ENCODE measurements at regions not wholly inside any gene's neighbourhood (a gene's known extent, or its start where the extent isn't known, plus 50 kb on each side); places are given as distances from the start of the nearest gene placed in this dataset.
"Not testable (repeated sequence)": the region's sequence is repeated elsewhere in the genome, so short reads cannot be mapped to it uniquely, and the experiment has no call there.

DNA sequence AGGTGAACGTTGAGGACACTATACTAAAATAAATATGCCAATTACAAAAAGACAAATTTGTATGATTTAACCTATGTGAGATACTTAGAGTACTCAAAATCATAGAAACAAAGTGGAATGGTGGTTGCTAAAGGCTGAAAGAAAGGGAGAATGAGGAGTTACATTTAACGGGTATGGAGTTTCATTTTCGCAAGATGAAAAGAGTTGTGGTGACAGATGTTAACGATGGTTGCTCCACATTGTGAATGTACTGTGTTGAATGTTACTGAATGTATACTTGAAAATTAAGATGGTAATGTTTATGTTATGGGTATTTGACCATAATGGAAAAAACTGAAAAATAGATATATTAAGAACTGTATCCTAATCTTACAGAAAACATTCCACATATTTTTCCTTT is 51.3 kb upstream of the MOCS2 start:
- no peak for DNase-seq

DNA sequence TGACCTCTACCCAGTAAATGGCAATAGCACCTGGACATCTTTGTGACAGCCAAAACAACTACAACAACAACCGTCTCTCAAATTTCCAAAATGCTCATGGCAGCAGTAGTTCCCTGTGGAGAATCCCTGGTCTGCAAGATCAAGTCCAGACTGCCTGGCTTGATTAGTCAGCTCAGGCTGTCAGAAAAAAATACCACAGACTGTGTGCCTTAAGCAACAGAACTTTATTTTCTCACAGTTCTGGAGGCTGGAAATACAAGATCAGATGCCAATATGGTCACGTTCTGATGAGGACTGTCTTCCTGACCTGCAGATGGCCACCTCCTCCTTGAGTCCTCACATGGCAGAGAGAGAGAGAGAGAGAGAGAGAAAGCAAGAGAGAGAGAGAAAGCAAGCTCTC is 52.3 kb upstream of the MOCS2 start:
- DNase-seq = no peak

DNA sequence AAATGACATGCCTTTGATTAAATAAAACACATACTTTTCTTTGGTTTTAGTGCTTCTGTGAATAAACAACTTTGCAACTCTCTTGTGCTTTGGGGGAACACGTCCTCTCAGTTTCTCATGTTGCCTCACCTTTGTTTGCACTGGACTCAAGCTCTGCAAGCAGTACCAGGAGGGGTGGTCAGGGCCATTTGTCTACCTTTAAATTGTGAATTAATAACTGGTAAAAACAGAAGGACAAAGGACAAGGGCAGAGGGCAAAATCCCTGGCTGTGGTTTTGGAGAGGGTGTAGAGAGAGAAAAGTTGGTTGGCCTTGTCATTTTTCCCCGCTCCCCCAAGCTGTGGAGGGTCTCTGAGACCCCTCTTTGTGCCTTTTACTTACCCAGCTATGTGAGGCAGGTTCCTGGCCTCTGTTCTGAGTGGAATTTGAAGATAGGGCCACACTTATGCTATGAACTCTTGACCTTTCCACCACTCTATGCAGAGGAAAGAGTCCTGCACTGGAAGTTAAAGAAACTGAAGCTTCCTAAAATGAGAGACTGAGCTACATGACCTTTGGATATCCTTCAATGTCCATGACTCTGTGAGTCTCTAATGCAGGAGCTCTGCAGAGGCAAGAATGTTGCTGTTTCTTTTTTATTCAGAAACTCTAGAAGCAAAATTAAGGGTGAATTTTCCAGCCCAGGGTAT is 55.1 kb upstream of the MOCS2 start:
- no peak for DNase-seq

DNA sequence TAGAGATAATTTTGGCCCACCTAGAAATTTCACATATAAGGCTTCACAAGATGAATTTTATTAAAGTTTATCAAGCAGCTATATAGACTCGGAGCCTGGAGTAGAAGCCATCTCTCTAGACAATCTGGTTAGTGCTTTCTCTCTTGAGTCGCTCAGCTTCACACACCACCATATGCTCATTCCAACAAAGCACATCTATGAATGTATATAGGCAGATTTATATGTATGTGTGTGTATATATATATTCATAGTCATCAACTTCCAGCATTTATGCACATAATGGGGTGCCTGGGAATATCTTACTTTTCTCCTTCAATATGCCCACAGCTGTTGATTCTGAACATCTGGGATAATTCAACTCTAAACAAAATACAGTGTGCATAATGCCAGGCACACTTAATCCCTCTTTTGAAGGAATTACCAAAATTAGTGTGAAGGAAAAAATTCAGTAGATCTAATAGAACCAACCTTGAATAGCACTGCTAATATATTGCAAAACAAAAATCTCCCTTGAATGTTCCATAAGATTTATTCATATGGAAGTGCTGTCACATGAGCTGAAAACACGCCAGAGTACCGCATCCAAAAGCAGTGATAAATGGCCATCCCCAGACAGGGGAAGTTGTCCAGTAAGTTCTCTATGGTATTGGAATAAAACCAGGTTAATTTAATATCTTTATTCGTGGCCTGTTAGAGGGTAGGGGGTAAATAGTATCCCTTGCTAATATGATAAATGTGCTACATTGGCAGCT is 56.0 kb upstream of the MOCS2 start:
- DNase-seq = no peak

DNA sequence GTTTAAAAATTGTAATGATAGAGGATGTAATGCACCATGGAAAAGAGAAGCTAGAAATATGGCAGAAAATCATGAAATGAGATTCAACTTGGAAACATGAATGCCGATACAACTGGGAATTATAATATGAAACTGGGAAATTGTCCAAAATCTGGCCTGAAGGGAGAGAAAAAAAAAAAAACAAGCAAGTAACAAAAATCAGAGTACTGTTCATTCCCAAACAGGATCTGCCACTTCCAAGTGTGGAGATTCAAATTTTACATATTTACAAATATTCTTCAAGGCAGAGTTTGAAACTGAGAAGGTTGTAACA is 56.6 kb upstream of the MOCS2 start:
- no peak for DNase-seq

DNA sequence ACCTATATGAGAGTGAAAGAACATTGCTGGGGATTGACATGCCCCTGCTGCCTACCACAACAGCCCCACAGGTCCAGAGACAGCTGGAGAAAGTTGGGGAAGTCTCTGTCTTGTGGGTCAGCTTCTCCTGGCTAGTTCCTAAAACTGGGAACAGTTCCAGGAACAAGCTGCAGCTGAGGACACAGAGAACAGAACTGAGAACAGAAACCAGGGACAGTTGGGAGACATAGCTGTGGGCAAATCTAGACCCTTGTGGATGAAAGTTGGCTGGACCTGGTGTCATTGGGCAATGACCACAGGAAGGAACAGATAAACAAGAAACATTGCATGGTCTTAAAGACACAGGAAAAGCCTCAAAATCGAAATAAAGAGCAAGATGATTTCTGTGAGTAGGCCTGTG is 58.3 kb upstream of the MOCS2 start:
- DNase-seq = no peak

DNA sequence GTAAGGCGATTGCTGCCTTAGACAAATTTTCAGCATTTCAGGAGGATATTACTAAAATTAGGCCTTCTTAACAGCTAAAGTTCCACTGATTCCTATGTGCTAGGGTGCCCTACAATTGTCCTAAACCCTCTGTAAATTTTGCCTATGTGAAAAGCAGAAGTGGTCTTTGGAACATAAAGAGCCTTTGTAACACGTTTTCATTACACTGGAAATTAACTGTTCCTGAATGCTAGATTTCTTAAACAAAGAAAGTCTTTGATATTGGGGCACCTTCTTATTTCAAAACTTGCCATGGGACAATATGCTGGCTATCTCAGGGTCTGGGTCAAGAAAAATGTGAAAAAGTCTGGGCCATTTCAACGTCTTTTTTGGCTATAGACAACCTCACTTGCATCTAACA is 60.4 kb upstream of the MOCS2 start:
- DNase-seq = no peak

DNA sequence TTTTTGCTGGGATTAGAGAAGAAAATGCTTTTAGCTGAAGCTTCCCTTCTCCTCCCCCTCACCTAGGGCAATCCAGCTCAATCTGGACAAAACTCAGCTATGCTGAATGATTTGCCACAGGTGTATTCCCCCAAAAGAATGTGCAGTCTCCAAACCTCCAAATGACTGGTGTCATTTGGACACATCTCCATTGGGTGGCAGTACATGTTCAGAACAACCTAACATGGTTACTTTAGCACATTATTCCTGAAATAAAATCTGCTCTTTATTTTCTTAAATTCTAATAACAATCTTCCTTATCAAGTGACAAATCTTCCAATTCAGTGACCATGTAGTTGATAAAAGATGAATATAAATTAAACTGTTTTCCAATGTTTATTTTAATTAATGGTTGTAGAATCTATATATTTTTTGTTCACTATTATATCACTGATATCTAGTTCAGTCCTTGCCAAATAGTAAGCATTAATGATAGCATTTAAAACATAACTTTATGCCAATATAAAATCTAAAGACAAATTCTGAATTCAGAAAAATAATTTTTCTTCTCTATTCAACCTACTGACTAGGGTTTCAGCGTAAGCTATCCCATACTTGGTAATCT is 61.3 kb upstream of the MOCS2 start:
- no peak for DNase-seq

DNA sequence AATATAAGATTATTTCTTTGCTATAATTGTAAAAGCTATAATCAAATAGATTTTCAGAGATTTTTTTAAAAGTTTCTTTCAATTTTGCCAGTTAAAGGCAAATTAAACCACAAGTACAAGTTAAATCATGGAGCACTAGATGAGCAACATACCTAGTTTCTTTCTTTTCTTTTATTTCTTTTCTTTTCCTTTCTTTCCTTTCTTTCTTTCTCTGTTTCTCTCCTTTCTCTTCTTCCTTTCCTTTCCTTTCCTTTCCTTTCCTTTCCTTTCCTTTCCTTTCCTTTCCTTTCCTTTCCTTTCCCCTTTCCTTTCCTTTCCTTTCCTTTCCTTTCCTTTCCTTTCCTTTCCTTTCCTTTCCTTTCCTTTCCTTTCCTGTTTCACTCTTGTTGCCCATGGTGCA is 62.5 kb upstream of the MOCS2 start:
- DNase-seq = not testable (repeated sequence)

DNA sequence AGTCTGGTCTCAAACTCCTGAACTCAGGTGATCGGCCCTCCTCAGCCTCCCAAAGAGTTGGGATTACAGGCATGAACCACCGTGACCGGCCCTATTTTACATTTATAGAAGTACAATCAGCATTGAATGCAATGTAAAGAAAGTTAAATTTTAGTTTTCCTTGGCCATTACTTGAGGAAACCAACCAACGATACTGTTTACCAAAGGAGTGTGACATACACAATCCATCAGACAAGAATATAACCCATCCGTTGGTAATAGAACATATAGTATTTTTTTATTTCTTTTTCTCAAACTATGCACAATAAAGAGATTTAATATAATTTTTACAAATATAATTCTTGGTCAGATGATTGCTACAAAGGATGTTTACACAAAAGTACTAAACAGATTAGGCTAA is 63.1 kb upstream of the MOCS2 start:
- DNase-seq = no peak

DNA sequence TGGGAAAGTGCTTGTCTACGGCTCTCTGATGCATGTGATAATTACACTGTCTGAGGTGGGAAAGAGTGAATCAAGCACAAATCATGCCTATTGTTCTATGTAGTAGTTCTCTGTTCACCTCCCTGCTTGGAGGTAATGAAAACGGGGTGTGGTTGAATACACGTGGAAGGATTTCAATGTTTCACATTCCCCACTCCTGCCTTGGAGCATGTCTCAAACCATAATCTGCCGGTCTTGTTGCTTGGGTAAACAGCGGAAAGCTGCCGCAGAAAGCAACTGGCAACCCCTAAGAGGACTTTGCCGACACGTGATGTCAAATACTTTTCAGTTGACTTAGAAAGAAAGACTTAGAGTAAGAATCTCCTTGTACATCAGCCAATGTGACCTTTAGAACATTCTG is 63.5 kb upstream of the MOCS2 start:
- no peak for DNase-seq

DNA sequence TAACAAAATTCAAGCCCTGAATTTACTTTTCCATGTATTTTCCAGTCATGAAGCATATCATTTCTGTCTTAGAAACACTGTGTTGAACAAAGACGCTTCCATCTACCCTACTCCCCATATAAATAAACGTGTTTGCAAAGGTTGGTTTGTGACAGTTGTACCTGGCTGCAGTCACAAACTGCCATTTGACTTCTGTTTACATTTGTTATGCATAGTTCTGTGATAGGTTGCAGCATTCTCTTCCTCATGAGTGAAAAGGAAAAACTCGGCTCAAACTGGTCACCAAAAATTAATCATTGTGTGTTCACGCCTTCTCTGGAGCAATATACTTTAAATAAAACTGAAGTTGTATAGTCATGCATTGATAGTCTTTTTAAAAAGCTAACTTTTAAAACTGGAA is 69.3 kb upstream of the MOCS2 start:
- no peak for DNase-seq

DNA sequence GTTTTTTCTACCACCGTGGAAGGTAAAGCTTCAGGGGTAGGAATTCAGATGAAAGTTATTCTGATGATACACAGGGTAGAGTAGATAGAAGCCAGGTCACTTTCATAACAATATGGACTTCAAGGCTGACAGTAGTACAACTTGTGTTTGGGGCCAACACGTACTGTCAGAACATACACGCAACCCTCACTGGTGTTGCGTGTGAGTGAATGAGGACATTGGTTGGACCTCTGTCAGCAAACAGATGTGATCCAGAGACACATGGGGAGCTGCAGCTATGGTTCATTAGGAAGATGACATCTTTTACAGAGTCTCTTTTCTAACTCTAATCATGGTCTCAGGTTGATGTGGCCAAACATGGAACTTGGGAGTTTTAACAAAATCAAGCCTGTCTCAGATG is 70.1 kb upstream of the MOCS2 start:
- DNase-seq = no peak

DNA sequence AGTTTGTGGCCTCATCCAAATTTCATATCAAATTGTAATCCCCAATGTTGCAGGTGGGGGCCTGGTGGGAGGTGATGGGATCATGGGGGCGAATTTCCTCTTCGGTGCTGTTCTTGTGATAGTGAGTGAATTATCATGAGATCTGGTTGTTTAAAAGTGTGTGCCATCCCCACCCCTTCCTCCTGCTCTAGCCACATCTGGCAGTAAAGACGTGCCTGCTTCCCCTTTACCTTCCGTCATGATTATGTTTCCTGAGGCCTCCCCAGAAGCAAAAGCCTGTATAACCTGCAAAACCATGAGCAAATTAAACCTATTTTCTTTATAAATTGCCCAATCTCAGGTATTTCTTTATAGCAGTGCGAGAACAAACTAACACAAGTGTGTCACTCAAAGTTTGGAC is 71.0 kb upstream of the MOCS2 start:
- DNase-seq = no peak

DNA sequence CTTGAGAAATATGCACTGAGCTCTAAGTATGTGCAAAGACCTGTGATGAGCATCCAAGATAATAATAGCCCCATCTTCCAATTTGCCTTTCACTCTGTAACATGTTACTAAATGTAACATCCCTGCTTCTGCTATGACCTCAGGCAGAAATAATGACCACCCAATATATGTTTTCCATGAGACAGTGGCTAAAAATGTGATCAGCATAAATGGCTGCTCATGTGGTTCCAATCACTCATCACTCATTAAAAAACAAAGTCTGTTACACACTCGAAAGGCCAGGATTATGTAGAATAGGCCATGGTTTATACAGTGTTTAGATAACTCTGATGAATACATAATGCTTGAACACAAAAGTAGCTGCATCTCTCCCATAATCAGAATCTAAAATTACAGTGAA is 71.4 kb upstream of the MOCS2 start:
- DNase-seq = no peak

DNA sequence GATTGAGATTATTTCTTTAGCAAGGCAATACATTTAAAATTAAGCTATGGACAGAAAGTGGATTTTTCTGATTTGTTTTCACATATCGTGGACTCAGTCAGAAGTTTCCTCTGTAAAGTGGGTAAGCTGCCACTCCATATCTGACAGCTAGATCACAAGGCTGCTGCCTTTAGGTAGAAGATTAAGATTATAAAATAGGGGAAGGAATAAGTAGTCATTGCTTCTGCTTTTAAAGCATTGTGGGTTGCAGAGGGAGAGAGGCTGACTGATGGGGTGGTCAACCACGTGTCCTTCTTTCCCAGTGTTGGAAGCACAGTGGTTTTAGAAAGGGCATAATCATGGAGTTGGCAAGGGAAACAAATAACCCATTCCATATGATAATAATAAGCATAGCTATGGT is 74.3 kb upstream of the MOCS2 start:
- no peak for DNase-seq

DNA sequence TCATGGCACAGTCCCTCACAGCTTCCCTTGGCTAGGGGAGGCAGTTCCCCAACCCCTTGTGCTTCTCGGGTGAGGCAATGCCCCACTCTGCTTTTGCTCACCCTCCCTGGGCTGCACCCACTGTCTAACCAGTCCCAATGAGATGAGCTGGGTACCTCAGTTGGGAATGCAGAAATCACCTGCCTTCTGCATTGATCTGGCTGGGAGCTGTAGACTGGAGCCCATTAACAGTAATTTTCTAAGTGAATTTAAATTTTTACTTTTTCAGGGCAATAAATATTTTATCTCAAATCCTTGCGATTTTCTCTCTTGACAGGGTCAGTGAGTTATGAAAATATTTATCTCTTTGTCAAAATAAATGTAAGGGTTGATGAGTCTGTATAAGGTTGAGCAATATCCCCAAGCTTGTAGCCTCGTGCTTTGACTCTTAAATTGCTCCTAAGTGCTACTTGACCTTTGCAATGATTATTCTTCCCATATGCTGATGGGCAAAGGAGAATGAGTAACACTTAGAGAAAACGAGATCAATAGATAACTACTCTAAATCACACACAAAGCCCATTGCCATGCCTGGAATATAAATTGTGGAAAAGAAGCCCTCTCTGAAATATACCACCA is 82.1 kb upstream of the MOCS2 start:
- DNase-seq = no peak

DNA sequence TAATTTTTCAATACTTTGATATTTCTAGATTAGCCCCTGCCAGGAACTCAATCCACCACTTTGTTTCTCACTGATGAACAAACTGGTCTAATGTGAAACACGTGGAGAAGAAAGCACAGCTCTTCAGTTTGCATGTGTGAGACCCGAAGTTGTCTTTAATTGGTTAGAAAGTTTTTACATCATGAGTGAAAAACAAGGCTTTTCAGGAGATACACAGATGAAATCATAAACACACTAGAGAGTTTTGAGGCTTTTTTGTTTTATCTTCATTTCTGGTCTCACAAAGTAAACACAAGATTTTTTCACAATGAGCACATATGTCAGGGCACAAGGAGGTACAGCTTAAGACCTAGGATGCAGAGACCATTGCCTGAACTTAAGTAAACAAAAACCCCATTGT is 84.5 kb upstream of the MOCS2 start:
- no peak for DNase-seq

DNA sequence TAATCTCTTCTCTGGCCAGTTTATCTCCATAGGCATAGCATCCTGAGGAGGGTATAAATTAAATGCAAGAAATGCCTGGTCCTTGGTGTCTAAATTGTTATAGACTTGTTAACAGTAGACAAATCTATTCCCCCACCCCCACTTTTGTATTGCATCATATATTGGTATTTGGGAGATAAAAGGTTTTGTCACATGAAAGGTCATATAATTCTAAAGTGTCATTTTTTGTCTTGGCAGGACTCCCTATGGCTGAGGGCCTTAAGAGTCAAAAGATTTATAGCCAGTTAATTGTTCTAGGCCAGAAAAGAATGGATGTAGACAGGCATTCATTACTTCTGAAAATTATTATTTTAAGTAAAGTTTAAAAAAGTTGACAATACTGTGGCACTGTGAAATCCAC is 90.3 kb upstream of the MOCS2 start:
- no peak for DNase-seq

DNA sequence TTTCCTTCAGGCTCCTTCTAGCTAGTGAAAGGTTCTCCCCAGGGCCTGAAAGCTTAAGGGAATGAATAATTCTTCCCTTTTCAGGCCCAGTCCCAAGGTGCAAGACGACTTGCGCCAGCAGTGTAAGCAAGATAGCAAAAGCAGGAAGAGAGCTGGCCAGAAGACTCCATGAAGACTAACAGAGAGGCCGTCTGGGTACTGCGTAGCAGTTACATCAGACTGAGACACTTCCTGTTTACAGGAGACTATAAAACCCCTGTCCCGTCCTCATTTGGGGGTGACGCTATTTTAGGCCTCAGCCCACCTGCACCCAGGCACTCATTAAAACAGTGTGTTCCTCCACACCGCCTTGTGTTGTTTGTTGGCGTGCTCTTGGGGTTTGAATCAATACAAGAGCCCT is 90.7 kb upstream of the MOCS2 start:
- DNase-seq = no peak

DNA sequence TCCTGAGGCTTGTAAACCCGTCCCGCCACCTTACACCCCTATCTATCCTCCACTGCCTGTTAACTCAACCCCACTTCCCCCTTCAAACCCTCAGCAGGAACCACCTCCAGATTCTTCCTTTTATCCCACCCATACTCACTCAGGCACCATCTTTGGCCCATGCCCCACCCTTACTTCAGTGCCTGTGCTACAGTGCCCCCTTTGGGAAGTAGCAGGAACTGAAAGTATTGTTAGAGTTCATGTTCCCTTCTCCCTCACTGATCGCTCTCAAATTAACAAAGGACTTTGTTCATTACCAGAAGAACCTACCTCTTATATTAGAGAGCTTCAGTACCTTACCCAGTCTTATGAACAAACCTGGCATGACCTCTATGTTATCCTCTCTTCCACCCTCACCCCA is 92.2 kb upstream of the MOCS2 start:
- no peak for DNase-seq

DNA sequence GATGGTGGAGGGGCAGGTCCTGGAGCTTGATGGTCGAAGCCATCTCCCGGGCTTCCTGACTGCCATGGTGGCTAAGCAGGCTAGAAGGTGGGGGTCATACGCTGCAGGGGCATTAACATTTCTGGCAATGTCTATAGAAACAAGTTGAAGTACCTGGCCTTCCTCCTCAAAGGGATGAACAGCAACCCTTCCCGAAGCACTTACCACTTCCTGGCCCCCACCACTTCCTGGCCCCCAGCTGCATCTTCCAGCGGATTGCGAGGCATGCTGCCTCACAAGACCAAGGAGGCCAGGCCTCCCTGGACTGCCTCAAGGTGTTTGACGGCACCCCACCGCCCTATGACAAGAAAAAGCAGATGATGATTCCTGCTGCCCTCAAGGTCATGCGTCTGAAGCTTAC is 97.0 kb upstream of the MOCS2 start:
- no peak for DNase-seq

DNA sequence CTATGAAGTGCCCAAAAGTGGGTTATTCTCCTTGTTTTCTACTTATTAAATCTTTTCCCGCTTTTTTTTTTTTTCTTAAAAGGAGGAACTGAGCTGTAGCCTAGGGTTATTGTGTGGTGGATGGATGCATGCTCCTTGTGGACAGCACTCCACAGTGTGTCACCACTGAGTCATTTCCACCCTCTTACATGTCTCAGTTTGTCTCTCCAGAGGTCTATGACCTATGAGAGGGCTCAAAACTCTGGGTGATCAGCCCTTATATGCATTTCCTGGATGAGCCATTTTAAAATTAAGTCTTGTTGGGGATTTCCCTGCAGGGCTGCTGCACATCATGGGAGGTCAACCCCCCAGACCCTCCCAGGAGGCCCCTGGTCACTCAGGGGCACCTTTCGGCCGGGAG is 102.2 kb upstream of the MOCS2 start:
- DNase-seq = no peak

DNA sequence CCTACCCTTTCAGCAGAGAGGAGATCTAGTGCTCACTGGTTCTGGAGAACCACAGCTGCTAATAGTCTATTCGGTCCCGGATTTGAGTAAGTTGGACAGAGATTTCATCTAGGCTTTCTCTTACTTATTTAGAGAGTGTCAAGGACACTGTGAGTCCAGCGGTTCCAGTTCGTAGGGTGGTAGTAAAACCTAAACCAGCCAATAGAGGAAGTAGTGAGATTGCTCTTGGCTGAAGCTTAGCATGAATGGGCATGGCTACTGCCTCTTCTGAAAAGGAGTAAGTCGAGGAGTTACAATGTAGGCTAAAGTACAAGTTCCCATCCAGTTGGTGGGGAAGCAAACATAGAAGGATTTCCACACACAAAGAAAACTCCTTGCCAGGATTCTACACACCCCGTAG is 109.6 kb upstream of the MOCS2 start:
- no peak for DNase-seq

Measured in activated CD4-positive, alpha-beta T cell treated with anti-CD3 and anti-CD28 coated beads, Interleukin-2, amount 50 U/mL, for 48 hours (primary cell).